Neuronal stem cell (in vitro differentiated cells): ENCODE measurements at regions not wholly inside any gene's neighbourhood (a gene's known extent, or its start where the extent isn't known, plus 50 kb on each side); places are given as distances from the start of the nearest gene placed in this dataset.

Experiments used
- DNase-seq: peaks from one replicate; pipeline ENCODE4 v3.0.0-alpha.2; 2013; ENCODE audit warnings: low spot score
- H2AFZ ChIP-seq: one replicate; pipeline ENCODE4 v1.6.1; 2013; ENCODE audit warnings: mild to moderate bottlenecking, low read length, inconsistent platforms
- H2AK5ac ChIP-seq: 2 replicates; pipeline ENCODE4 v1.6.1; 2013; ENCODE audit warnings: low read depth, mild to moderate bottlenecking, inconsistent platforms, low read length, moderate library complexity, mixed read lengths
- H2BK120ac ChIP-seq: 2 replicates; pipeline ENCODE4 v1.6.1; 2013; ENCODE audit warnings: low read depth, mild to moderate bottlenecking, inconsistent platforms, low read length, moderate library complexity, mixed read lengths
- H2BK12ac ChIP-seq: one replicate; pipeline ENCODE4 v1.6.1; 2013; ENCODE audit warnings: low read length, inconsistent platforms
- H2BK15ac ChIP-seq: 2 replicates; pipeline ENCODE4 v1.6.1; 2013; ENCODE audit warnings: mild to moderate bottlenecking, low read length, inconsistent platforms, mixed read lengths
- H2BK5ac ChIP-seq: one replicate; pipeline ENCODE4 v1.6.1; 2013; ENCODE audit warnings: inconsistent platforms, mild to moderate bottlenecking, low read length, moderate library complexity
- H3K14ac ChIP-seq: one replicate; pipeline ENCODE4 v1.6.1; 2013; ENCODE audit warnings: low read length, inconsistent platforms
- H3K18ac ChIP-seq: 2 replicates; pipeline ENCODE4 v1.6.1; 2013; ENCODE audit warnings: low read length, inconsistent platforms
- H3K23ac ChIP-seq: 2 replicates; pipeline ENCODE4 v1.6.1; 2013; ENCODE audit warnings: low read depth, mild to moderate bottlenecking, mixed read lengths, low read length, inconsistent platforms; ENCODE audit not compliant: poor library complexity
- H3K27ac ChIP-seq: replicated peaks from 3 replicates; pipeline ENCODE4 v1.5.1; 2013; ENCODE audit warnings: low read length, inconsistent platforms
- H3K27me3 ChIP-seq, 3 experiments: 2 replicates each; pipeline ENCODE4 v1.6.1; 2013; ENCODE audit warnings: low read length in 3 of 3, mild to moderate bottlenecking in 2 of 3, inconsistent platforms in 1 of 3, low read depth in 1 of 3, mixed read lengths in 1 of 3, moderate library complexity in 1 of 3; ENCODE audit not compliant: control insufficient read depth in 3 of 3, insufficient read depth in 3 of 3
- H3K36me3 ChIP-seq, 2 donors: replicated peaks in 1 of 2; 2 replicates each; pipeline ENCODE4 v1.6.1; 2013; ENCODE audit warnings: low read length in 2 of 2; ENCODE audit not compliant: control insufficient read depth in 2 of 2, insufficient read depth in 2 of 2
- H3K4ac ChIP-seq: 2 replicates; pipeline ENCODE4 v1.6.1; 2013; ENCODE audit warnings: inconsistent platforms, mild to moderate bottlenecking, low read length, moderate library complexity
- H3K4me1 ChIP-seq, 2 donors: 1 replicate in 1 of 2; 2 replicates in 1 of 2; pipeline ENCODE4 v1.6.1; 2013; ENCODE audit warnings: low read length in 2 of 2, low read depth in 1 of 2; ENCODE audit not compliant: control insufficient read depth in 2 of 2, insufficient read depth in 1 of 2
- H3K4me2 ChIP-seq: one replicate; pipeline ENCODE4 v1.6.1; 2013; ENCODE audit warnings: mild to moderate bottlenecking, low read length, inconsistent platforms; ENCODE audit not compliant: insufficient read depth, poor library complexity, severe bottlenecking
- H3K4me3 ChIP-seq, 2 donors: 2 replicates each; pipeline ENCODE4 v1.5.1; 2013; ENCODE audit warnings: low read length in 2 of 2, mild to moderate bottlenecking in 2 of 2, inconsistent platforms in 1 of 2, moderate library complexity in 1 of 2
- H3K79me1 ChIP-seq: one replicate; pipeline ENCODE4 v1.6.1; 2013; ENCODE audit warnings: low read depth, mild to moderate bottlenecking, inconsistent platforms, low read length, moderate library complexity
- H3K9ac ChIP-seq: one replicate; pipeline ENCODE4 v1.6.1; 2013; ENCODE audit warnings: mild to moderate bottlenecking, low read depth, low read length, inconsistent platforms; ENCODE audit not compliant: poor library complexity
- H3K9me3 ChIP-seq, 2 donors: replicated peaks in 1 of 2; 2 replicates each; pipeline versions ENCODE3 to v1.6.1; 2013; ENCODE audit warnings: low read length in 2 of 2, mild to moderate bottlenecking in 2 of 2, inconsistent platforms in 1 of 2, low read depth in 1 of 2, mixed read lengths in 1 of 2, moderate library complexity in 1 of 2; ENCODE audit not compliant: control insufficient read depth in 2 of 2, insufficient read depth in 1 of 2
- H4K8ac ChIP-seq: one replicate; pipeline ENCODE4 v1.6.1; 2013; ENCODE audit warnings: low read depth, mild to moderate bottlenecking, inconsistent platforms, low read length, moderate library complexity
- H4K91ac ChIP-seq: one replicate; pipeline ENCODE4 v1.6.1; 2013; ENCODE audit warnings: low read length, low read depth, mild to moderate bottlenecking, inconsistent platforms; ENCODE audit not compliant: poor library complexity
- WGBS, 2 donors: extraction: QIAGEN DNeasy Blood & Tissue Kit; methylation state at CpG; one replicate each; pipeline ENCODE4 v1.1.7; 2013; ENCODE audit warnings: missing lambda C conversion rate in 2 of 2, mixed read lengths in 1 of 2; ENCODE audit not compliant: insufficient read length in 2 of 2, insufficient replicate concordance in 1 of 2; ENCODE audit errors: extremely low coverage in 2 of 2; 5-methylcytosine and 5-hydroxymethylcytosine counted together

DNA sequence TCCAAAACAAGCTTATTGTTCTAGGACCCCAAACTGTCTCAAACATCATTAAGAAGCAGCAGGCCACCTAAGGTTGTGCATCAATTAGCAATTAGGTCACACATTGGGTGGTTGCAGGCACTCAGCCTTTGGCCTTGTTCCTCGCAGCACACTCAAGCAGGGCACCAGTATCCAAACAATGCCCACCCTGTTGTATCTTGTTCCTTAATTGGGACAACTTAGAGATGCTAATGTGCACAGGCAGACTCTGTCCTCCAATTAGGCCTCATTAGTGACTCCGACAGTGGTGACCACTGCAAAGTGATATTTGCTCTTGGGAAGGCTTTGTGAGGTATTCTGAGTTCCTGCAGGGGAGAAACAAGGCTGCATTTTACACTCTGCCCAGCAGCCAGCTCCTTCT is 515.1 kb upstream of the PTBP2 start:
- Histone ChIP-seq H3K9ac (no peak overlapping the region), H2AK5ac (no peak overlapping the region), H2BK15ac (no peak overlapping the region), H4K8ac (no peak overlapping the region), H3K18ac (no peak overlapping the region), H2AFZ (no peak overlapping the region), H3K79me1 (no peaks in the 10 kb centered on the region), H2BK5ac (no peak overlapping the region), H2BK12ac (no peak overlapping the region), H3K27me3 (no peaks in the 10 kb centered on the region), H3K4ac (no peak overlapping the region), H3K4me1 (peaks cover 0 to 7% of the 10 kb centered on the region in 2 donors), H3K27ac (no peak overlapping the region), H3K23ac (no peak overlapping the region), H3K14ac (no peak overlapping the region), H3K9me3 (no peaks in the 10 kb centered on the region), H2BK120ac (no peak overlapping the region), H3K36me3 (no peaks in the 10 kb centered on the region), H3K4me3 (no peak overlapping the region), H3K4me2 (no peak overlapping the region), H4K91ac (no peak overlapping the region)
- peak; percentile 72 for DNase-seq
- no CpG with 5 or more reads among the region's 2 CpGs for WGBS, 2 donors

DNA sequence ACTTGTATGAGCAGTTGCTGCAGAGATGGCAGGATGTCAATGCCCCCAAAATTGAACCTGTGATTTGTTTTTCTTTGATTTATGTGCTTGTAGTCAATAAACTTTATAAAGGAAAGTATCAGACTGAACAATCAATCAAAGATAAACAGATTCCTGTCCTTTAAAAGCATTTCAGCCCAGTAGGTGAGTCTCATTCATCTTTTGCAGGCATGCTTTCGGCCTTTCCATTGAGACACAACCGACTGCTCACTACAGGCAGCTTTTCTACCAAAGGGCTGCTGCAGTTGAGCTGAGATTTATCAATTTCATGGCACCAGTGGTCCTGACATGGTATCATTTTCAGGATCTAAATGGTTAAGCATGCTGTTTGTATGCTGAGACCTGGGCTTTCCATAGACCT is 513.6 kb upstream of the PTBP2 start:
- Histone ChIP-seq H2BK12ac (no peak overlapping the region), H3K27me3 (no peaks in the 10 kb centered on the region), H3K36me3 (no peaks in the 10 kb centered on the region), H2BK120ac (no peak overlapping the region), H3K9me3 (no peaks in the 10 kb centered on the region), H3K79me1 (no peaks in the 10 kb centered on the region), H3K27ac (no peak overlapping the region), H3K14ac (no peak overlapping the region), H3K23ac (no peak overlapping the region), H4K8ac (no peak overlapping the region), H3K4ac (no peak overlapping the region), H2AK5ac (no peak overlapping the region), H3K4me3 (no peak overlapping the region), H3K4me1 (peaks cover 0 to 9% of the 10 kb centered on the region in 2 donors), H3K18ac (no peak overlapping the region), H2BK15ac (no peak overlapping the region), H2AFZ (no peak overlapping the region), H4K91ac (no peak overlapping the region), H2BK5ac (no peak overlapping the region), H3K4me2 (no peak overlapping the region), H3K9ac (no peak overlapping the region)
- no CpG with 5 or more reads among the region's 2 CpGs for WGBS, 2 donors
- DNase-seq, result no peak

DNA sequence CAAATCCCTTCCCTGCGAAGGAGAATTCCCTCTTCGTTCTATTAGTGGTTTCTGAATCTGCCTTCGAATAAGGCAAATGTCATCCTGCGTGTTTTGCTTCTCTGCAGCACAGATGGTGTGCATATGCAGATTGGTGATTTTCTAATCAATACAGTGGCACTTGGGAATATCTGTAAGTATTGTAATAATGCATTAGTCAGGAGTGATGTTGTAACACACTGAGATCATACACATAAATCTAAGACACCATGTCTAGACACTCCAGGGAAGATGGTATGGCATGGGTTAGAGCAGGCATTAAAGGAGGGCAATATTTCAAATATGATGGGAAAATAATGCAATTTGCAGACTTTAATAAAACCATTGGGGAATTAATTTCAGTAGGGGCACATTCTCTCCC is 513.2 kb upstream of the PTBP2 start:
- Histone ChIP-seq H3K4me1 (peaks cover 0 to 9% of the 10 kb centered on the region in 2 donors), H3K27ac (no peak overlapping the region), H2BK120ac (no peak overlapping the region), H3K4me3 (no peak overlapping the region), H3K79me1 (no peaks in the 10 kb centered on the region), H4K91ac (no peak overlapping the region), H3K4me2 (no peak overlapping the region), H3K27me3 (no peaks in the 10 kb centered on the region), H3K9ac (no peak overlapping the region), H3K18ac (no peak overlapping the region), H3K14ac (no peak overlapping the region), H2AFZ (no peak overlapping the region), H3K9me3 (no peaks in the 10 kb centered on the region), H2BK15ac (no peak overlapping the region), H2AK5ac (no peak overlapping the region), H3K23ac (no peak overlapping the region), H2BK5ac (no peak overlapping the region), H3K4ac (no peak overlapping the region), H2BK12ac (no peak overlapping the region), H3K36me3 (no peaks in the 10 kb centered on the region), H4K8ac (no peak overlapping the region)
- WGBS, 2 donors, result no CpG with 5 or more reads among the region's 4 CpGs
- no peak for DNase-seq

DNA sequence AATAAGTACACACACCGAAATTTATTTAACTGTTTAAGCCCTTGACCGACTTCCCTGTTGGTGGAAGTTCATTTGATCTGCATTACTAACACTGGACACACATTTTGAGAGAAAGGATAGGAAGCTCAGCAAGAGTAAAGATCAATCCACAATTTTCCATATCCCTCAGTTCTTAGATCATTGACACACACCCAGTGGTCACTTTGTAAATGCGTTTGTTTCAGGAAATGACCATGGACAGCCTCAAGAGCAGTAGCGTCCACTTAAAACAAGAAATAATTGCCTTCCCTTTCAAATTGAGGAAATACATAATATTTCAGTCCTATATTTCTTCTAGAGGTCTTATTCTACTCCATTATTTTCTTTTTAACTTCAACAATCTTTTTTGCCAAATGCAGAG is 511.5 kb upstream of the PTBP2 start:
- Histone ChIP-seq H3K4me3 (no peak overlapping the region), H3K27me3 (no peaks in the 10 kb centered on the region), H3K9ac (no peak overlapping the region), H3K4ac (no peak overlapping the region), H2AK5ac (no peak overlapping the region), H4K8ac (no peak overlapping the region), H2BK120ac (no peak overlapping the region), H4K91ac (no peak overlapping the region), H3K36me3 (no peaks in the 10 kb centered on the region), H2BK12ac (no peak overlapping the region), H3K14ac (no peak overlapping the region), H3K9me3 (no peaks in the 10 kb centered on the region), H3K23ac (no peak overlapping the region), H3K27ac (no peak overlapping the region), H2BK15ac (no peak overlapping the region), H3K4me2 (no peak overlapping the region), H3K79me1 (no peaks in the 10 kb centered on the region), H2BK5ac (no peak overlapping the region), H2AFZ (no peak overlapping the region), H3K4me1 (peaks cover 0 to 14% of the 10 kb centered on the region in 2 donors), H3K18ac (no peak overlapping the region)
- no peak for DNase-seq
- no CpG with 5 or more reads among the region's 4 CpGs for WGBS, 2 donors
